ENCODE measurements at regions not wholly inside any gene's neighbourhood (a gene's known extent, or its start where the extent isn't known, plus 50 kb on each side); places are given as distances from the start of the nearest gene placed in this dataset.

DNA sequence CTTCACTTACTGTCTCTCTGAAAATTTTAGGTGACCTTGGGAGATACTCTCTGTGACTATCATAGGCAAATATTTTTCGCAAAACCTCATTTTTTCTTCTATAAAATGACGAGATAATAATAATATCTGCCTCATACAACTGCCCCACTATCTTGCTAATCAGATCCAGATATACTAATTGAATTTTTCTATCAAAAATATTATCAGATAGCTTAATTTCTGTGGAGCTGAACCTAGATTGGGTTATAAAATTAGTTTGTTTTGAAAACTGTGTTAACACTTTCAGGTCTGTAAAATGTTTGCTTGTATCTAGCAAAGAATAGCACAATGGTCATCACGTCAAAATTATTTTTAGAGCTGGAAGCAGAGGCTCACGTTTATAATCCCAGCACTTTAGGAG lies 486.7 kb upstream of the LRRN3 start:
- no peaks in the 10 kb centered on the region for H3K9me3 ChIP-seq (ENCODE audit: control insufficient read depth, insufficient read depth, low read depth, low read length)
- H3K4me1 ChIP-seq (ENCODE audit: control insufficient read depth, insufficient read depth, low read length) = peaks cover 2% of the 10 kb centered on the region; the same call in 1 of the 2 replicates
- H3K36me3 ChIP-seq (ENCODE audit: control insufficient read depth in 2 of 2, insufficient read depth in 1 of 2, low read length in 2 of 2) = no peaks in the 10 kb centered on the region
- no peak overlapping the region for H3K4me3 ChIP-seq (ENCODE audit: low read depth, low read length)
- TF ChIP-seq, protein P1, sequence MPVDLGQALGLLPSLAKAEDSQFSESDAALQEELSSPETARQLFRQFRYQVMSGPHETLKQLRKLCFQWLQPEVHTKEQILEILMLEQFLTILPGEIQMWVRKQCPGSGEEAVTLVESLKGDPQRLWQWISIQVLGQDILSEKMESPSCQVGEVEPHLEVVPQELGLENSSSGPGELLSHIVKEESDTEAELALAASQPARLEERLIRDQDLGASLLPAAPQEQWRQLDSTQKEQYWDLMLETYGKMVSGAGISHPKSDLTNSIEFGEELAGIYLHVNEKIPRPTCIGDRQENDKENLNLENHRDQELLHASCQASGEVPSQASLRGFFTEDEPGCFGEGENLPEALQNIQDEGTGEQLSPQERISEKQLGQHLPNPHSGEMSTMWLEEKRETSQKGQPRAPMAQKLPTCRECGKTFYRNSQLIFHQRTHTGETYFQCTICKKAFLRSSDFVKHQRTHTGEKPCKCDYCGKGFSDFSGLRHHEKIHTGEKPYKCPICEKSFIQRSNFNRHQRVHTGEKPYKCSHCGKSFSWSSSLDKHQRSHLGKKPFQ (tag by site-specific recombination; IDR thresholded peaks at IDR 0.05) = no peak
- TF ChIP-seq ZNF544 (tag by site-specific recombination; IDR thresholded peaks at IDR 0.05) = no peak
- no peak for TF ChIP-seq ZNF560 (tag by site-specific recombination; IDR thresholded peaks at IDR 0.05; ENCODE audit: borderline replicate concordance)
- TF ChIP-seq MZF1 (tag by site-specific recombination; IDR thresholded peaks at IDR 0.05; ENCODE audit: borderline replicate concordance) = no peak
- TF ChIP-seq ZNF19 (tag by site-specific recombination; IDR thresholded peaks at IDR 0.05; ENCODE audit: low read depth) = no peak
- no peak for TF ChIP-seq ATF2 (tag by site-specific recombination; IDR thresholded peaks at IDR 0.05; ENCODE audit: low read depth)
- TF ChIP-seq ZNF664 (tag by site-specific recombination; IDR thresholded peaks at IDR 0.05) = no peak
- no peak for TF ChIP-seq ZNF529 (tag by site-specific recombination; IDR thresholded peaks at IDR 0.05; ENCODE audit: insufficient replicate concordance)
- ChIA-PET CTCF (interaction anchor here (0.5 kb wide), 1 partner anchor 397 kb away, joined by 3 read pairs; no protein-coding TSS in a partner anchor), POLR2A (no interaction called here)
- H3K27ac ChIP-seq (ENCODE audit: extremely low read depth, low read depth, low read length) = no peak overlapping the region

GRCh38 chr7:110604885-110605284 lies 486.0 kb upstream of the LRRN3 start:
- H3K36me3 ChIP-seq (ENCODE audit: control insufficient read depth in 2 of 2, insufficient read depth in 1 of 2, low read length in 2 of 2) = no peaks in the 10 kb centered on the region
- no peak for TF ChIP-seq GLI2 (tag by site-specific recombination; IDR thresholded peaks at IDR 0.05; ENCODE audit: borderline replicate concordance, low read depth)
- TF ChIP-seq, protein P2, sequence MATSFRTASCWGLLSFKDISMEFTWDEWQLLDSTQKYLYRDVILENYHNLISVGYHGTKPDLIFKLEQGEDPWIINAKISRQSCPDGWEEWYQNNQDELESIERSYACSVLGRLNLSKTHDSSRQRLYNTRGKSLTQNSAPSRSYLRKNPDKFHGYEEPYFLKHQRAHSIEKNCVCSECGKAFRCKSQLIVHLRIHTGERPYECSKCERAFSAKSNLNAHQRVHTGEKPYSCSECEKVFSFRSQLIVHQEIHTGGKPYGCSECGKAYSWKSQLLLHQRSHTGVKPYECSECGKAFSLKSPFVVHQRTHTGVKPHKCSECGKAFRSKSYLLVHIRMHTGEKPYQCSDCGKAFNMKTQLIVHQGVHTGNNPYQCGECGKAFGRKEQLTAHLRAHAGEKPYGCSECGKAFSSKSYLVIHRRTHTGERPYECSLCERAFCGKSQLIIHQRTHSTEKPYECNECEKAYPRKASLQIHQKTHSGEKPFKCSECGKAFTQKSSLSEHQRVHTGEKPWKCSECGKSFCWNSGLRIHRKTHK (tag by site-specific recombination; IDR thresholded peaks at IDR 0.05) = no peak
- TF ChIP-seq, protein P3, sequence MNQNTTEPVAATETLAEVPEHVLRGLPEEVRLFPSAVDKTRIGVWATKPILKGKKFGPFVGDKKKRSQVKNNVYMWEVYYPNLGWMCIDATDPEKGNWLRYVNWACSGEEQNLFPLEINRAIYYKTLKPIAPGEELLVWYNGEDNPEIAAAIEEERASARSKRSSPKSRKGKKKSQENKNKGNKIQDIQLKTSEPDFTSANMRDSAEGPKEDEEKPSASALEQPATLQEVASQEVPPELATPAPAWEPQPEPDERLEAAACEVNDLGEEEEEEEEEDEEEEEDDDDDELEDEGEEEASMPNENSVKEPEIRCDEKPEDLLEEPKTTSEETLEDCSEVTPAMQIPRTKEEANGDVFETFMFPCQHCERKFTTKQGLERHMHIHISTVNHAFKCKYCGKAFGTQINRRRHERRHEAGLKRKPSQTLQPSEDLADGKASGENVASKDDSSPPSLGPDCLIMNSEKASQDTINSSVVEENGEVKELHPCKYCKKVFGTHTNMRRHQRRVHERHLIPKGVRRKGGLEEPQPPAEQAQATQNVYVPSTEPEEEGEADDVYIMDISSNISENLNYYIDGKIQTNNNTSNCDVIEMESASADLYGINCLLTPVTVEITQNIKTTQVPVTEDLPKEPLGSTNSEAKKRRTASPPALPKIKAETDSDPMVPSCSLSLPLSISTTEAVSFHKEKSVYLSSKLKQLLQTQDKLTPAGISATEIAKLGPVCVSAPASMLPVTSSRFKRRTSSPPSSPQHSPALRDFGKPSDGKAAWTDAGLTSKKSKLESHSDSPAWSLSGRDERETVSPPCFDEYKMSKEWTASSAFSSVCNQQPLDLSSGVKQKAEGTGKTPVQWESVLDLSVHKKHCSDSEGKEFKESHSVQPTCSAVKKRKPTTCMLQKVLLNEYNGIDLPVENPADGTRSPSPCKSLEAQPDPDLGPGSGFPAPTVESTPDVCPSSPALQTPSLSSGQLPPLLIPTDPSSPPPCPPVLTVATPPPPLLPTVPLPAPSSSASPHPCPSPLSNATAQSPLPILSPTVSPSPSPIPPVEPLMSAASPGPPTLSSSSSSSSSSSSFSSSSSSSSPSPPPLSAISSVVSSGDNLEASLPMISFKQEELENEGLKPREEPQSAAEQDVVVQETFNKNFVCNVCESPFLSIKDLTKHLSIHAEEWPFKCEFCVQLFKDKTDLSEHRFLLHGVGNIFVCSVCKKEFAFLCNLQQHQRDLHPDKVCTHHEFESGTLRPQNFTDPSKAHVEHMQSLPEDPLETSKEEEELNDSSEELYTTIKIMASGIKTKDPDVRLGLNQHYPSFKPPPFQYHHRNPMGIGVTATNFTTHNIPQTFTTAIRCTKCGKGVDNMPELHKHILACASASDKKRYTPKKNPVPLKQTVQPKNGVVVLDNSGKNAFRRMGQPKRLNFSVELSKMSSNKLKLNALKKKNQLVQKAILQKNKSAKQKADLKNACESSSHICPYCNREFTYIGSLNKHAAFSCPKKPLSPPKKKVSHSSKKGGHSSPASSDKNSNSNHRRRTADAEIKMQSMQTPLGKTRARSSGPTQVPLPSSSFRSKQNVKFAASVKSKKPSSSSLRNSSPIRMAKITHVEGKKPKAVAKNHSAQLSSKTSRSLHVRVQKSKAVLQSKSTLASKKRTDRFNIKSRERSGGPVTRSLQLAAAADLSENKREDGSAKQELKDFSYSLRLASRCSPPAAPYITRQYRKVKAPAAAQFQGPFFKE (tag by site-specific recombination; IDR thresholded peaks at IDR 0.05; ENCODE audit: borderline replicate concordance) = no peak
- TF ChIP-seq ZSCAN5A (tag by site-specific recombination; IDR thresholded peaks at IDR 0.05) = no peak
- TF ChIP-seq ZFHX2 (tag by site-specific recombination; conservative IDR thresholded peaks at IDR 0.05) = no peak
- TF ChIP-seq, protein P4, sequence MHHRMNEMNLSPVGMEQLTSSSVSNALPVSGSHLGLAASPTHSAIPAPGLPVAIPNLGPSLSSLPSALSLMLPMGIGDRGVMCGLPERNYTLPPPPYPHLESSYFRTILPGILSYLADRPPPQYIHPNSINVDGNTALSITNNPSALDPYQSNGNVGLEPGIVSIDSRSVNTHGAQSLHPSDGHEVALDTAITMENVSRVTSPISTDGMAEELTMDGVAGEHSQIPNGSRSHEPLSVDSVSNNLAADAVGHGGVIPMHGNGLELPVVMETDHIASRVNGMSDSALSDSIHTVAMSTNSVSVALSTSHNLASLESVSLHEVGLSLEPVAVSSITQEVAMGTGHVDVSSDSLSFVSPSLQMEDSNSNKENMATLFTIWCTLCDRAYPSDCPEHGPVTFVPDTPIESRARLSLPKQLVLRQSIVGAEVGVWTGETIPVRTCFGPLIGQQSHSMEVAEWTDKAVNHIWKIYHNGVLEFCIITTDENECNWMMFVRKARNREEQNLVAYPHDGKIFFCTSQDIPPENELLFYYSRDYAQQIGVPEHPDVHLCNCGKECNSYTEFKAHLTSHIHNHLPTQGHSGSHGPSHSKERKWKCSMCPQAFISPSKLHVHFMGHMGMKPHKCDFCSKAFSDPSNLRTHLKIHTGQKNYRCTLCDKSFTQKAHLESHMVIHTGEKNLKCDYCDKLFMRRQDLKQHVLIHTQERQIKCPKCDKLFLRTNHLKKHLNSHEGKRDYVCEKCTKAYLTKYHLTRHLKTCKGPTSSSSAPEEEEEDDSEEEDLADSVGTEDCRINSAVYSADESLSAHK (tag by site-specific recombination; IDR thresholded peaks at IDR 0.05) = no peak
- H3K4me3 ChIP-seq (ENCODE audit: low read depth, low read length) = no peak overlapping the region
- no peaks in the 10 kb centered on the region for H3K9me3 ChIP-seq (ENCODE audit: control insufficient read depth, insufficient read depth, low read depth, low read length)
- H3K4me1 ChIP-seq (ENCODE audit: control insufficient read depth, insufficient read depth, low read length) = peaks cover 2% of the 10 kb centered on the region; the same call in 1 of the 2 replicates
- ChIA-PET CTCF (no interaction called here), POLR2A (no interaction called here)
- no peak overlapping the region for H3K27ac ChIP-seq (ENCODE audit: extremely low read depth, low read depth, low read length)
